ENCODE measurements at regions not wholly inside any gene's neighbourhood (a gene's known extent, or its start where the extent isn't known, plus 50 kb on each side); places are given as distances from the start of the nearest gene placed in this dataset.

DNA sequence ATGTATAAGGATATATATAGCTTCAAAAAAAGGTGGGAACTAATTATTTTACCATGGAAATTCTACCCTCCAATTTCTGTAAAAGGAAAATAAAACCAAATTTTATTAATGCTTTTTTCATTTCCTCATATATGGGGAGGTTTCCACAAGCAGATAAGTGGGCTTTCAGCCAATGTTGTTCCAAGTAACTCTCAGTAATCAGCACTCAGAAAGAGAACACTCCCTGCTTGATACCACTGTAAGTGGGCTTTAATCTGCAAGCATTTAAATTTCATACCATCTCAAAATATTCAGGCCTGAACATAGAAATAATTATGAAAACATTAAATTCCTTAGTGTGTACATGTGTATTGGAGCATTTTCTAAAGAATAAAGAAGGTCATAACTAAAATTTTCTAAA, 827.6 kb downstream of the C12orf50 start:
- TF ChIP-seq, protein P1, sequence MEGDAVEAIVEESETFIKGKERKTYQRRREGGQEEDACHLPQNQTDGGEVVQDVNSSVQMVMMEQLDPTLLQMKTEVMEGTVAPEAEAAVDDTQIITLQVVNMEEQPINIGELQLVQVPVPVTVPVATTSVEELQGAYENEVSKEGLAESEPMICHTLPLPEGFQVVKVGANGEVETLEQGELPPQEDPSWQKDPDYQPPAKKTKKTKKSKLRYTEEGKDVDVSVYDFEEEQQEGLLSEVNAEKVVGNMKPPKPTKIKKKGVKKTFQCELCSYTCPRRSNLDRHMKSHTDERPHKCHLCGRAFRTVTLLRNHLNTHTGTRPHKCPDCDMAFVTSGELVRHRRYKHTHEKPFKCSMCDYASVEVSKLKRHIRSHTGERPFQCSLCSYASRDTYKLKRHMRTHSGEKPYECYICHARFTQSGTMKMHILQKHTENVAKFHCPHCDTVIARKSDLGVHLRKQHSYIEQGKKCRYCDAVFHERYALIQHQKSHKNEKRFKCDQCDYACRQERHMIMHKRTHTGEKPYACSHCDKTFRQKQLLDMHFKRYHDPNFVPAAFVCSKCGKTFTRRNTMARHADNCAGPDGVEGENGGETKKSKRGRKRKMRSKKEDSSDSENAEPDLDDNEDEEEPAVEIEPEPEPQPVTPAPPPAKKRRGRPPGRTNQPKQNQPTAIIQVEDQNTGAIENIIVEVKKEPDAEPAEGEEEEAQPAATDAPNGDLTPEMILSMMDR (IDR thresholded peaks at IDR 0.05; ENCODE audit: low read length), result no peak
- Histone ChIP-seq H3K9me3 (ENCODE audit: low read length) (no peaks in the 10 kb centered on the region), H3K4me1 (ENCODE audit: insufficient read depth, low read length, severe bottlenecking) (no peaks in the 10 kb centered on the region), H3K4me2 (ENCODE audit: low read length) (no peak overlapping the region), H3K36me3 (ENCODE audit: insufficient read depth, low read length) (no peaks in the 10 kb centered on the region), H3K9ac (ENCODE audit: low read length) (no peak overlapping the region), H3K9me2 (ENCODE audit: low read depth, low read length) (no peaks in the 10 kb centered on the region), H3K79me2 (ENCODE audit: insufficient read depth, low read length) (no peaks in the 10 kb centered on the region), H3K27me3 (ENCODE audit: insufficient read depth, low read length) (no peaks in the 10 kb centered on the region), H2AFZ (ENCODE audit: low read length) (no peak overlapping the region), H4K20me1 (ENCODE audit: insufficient read depth, low read length) (no peaks in the 10 kb centered on the region), H3F3A (ENCODE audit: insufficient read depth, low read length) (no peaks in the 10 kb centered on the region), H3K4me3 (ENCODE audit: low read depth, low read length, poor library complexity, severe bottlenecking) (no peak overlapping the region), H3K27ac (ENCODE audit: low read depth, low read length, poor library complexity, severe bottlenecking) (no peak overlapping the region)

DNA sequence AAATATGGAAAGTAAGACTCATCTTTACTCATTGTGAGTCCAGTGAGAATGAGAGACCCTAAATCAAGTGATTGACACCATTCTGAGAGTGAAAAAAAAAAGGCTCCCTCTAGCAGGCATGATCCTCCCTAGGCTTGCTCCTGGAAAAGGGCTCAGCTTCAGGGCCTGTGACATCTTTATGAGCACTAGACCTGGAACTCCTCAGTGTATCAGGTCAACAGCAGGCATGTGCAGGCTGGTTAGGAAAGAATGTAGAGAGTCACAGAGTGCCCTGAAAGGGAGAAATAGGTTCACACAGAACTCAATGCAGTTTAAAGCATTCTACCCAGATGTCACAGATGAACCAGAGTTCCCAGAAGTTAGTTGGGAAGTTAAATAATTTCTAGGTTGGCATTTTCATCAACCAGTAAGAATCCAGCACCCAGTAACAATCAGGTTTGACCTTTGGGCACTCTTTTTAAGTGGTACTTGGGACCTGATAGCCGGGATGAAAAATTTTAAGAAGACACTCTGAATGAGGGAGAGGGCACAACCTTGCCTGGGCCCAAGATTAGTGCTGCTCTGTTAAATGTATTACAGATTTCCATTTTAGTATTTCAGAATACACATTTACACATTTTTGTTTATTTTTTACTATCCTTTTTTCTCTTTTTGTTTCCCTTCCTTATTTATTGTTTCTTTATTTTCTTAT, 828.8 kb downstream of the C12orf50 start:
- Histone ChIP-seq H3K27me3 (ENCODE audit: insufficient read depth, low read length) (no peaks in the 10 kb centered on the region), H3K9me2 (ENCODE audit: low read depth, low read length) (no peaks in the 10 kb centered on the region), H3K4me2 (ENCODE audit: low read length) (no peak overlapping the region), H3K9ac (ENCODE audit: low read length) (no peak overlapping the region), H3K79me2 (ENCODE audit: insufficient read depth, low read length) (no peaks in the 10 kb centered on the region), H2AFZ (ENCODE audit: low read length) (no peak overlapping the region), H3K27ac (ENCODE audit: low read depth, low read length, poor library complexity, severe bottlenecking) (no peak overlapping the region), H4K20me1 (ENCODE audit: insufficient read depth, low read length) (no peaks in the 10 kb centered on the region), H3K36me3 (ENCODE audit: insufficient read depth, low read length) (no peaks in the 10 kb centered on the region), H3K4me1 (ENCODE audit: insufficient read depth, low read length, severe bottlenecking) (no peaks in the 10 kb centered on the region), H3K4me3 (ENCODE audit: low read depth, low read length, poor library complexity, severe bottlenecking) (no peak overlapping the region), H3F3A (ENCODE audit: insufficient read depth, low read length) (no peaks in the 10 kb centered on the region), H3K9me3 (ENCODE audit: low read length) (no peaks in the 10 kb centered on the region)
- no peak for TF ChIP-seq EZH2 (IDR thresholded peaks at IDR 0.05; ENCODE audit: borderline replicate concordance, low read length)
- TF ChIP-seq, protein P1 (IDR thresholded peaks at IDR 0.05; ENCODE audit: low read length), result no peak

DNA sequence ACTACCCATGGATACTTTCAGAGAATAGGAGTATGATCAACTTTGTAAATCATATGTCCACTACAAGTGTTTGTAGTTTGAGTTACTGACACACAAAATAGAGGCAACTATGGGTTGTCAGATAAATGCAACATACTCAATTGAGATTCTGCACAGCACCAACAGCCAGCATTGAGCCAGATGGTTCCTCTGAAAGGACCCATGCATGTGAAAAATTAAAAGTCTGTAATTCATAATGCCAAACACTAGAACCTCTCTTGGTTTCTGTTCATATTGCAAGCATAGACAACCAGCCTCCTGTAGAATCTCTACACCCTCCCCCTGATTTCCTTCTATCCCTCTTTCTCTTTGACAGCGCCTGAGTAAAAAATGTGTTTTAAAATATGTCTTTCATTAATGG, 831.0 kb downstream of the C12orf50 start:
- no peak overlapping the region for H3K4me2 ChIP-seq (ENCODE audit: low read length)
- H2AFZ ChIP-seq (ENCODE audit: low read length), result no peak overlapping the region
- no peak overlapping the region for H3K4me3 ChIP-seq (ENCODE audit: low read depth, low read length, poor library complexity, severe bottlenecking)
- no peaks in the 10 kb centered on the region for H3K9me2 ChIP-seq (ENCODE audit: low read depth, low read length)
- H3K79me2 ChIP-seq (ENCODE audit: insufficient read depth, low read length), result no peaks in the 10 kb centered on the region
- no peaks in the 10 kb centered on the region for H4K20me1 ChIP-seq (ENCODE audit: insufficient read depth, low read length)
- no peaks in the 10 kb centered on the region for H3K4me1 ChIP-seq (ENCODE audit: insufficient read depth, low read length, severe bottlenecking)
- H3K27me3 ChIP-seq (ENCODE audit: insufficient read depth, low read length), result no peaks in the 10 kb centered on the region
- H3K36me3 ChIP-seq (ENCODE audit: insufficient read depth, low read length), result no peaks in the 10 kb centered on the region
- no peaks in the 10 kb centered on the region for H3F3A ChIP-seq (ENCODE audit: insufficient read depth, low read length)
- H3K9me3 ChIP-seq (ENCODE audit: low read length), result no peaks in the 10 kb centered on the region
- TF ChIP-seq, protein P1 (IDR thresholded peaks at IDR 0.05; ENCODE audit: low read length), result no peak
- no peak for TF ChIP-seq EZH2 (IDR thresholded peaks at IDR 0.05; ENCODE audit: borderline replicate concordance, low read length)
- no peak overlapping the region for H3K9ac ChIP-seq (ENCODE audit: low read length)
- no peak overlapping the region for H3K27ac ChIP-seq (ENCODE audit: low read depth, low read length, poor library complexity, severe bottlenecking)

Measured in OCI-LY1 (cell line).